Kasumi-1 (cell line): ENCODE measurements at regions not wholly inside any gene's neighbourhood (a gene's known extent, or its start where the extent isn't known, plus 50 kb on each side); places are given as distances from the start of the nearest gene placed in this dataset.

Source experiments
- DNase-seq, 2 experiments: peaks; one replicate each; lab custom pipeline; 2025; lab: John Stamatoyannopoulos, UW

GRCh38 chr6:41404182-41404845 lies 68.9 kb downstream of the NCR2 start:
- no peak for DNase-seq

GRCh38 chr6:41405941-41406727 lies 70.7 kb downstream of the NCR2 start:
- DNase-seq: no peak

GRCh38 chr6:41406728-41407489 lies 71.5 kb downstream of the NCR2 start:
- no peak for DNase-seq

GRCh38 chr6:41408576-41408975 lies 73.2 kb downstream of the NCR2 start:
- DNase-seq: no peak

- DNase-seq: no peak
Observed at GRCh38 chr6:41408982-41409381, 73.6 kb downstream of the NCR2 start.

GRCh38 chr6:41409489-41409888 lies 74.1 kb downstream of the NCR2 start:
- no peak for DNase-seq

GRCh38 chr6:41411961-41412360 lies 76.6 kb downstream of the NCR2 start:
- DNase-seq: no peak

- no peak for DNase-seq
Observed at GRCh38 chr6:41413250-41413649, 77.8 kb downstream of the NCR2 start.

GRCh38 chr6:41416501-41416837 lies 81.1 kb downstream of the NCR2 start:
- no peak for DNase-seq

- DNase-seq: no peak
Observed at GRCh38 chr6:41418741-41419140, 83.3 kb downstream of the NCR2 start.

GRCh38 chr6:41419385-41419784 lies 84.0 kb downstream of the NCR2 start:
- no peak for DNase-seq

- DNase-seq: no peak
Observed at GRCh38 chr6:41420186-41420585, 84.8 kb downstream of the NCR2 start.

- DNase-seq: no peak
Observed at GRCh38 chr6:41422161-41422560, 86.8 kb downstream of the NCR2 start.

GRCh38 chr6:41423002-41423401 lies 87.6 kb downstream of the NCR2 start:
- no peak for DNase-seq

GRCh38 chr6:41424370-41425058 lies 89.1 kb downstream of the NCR2 start:
- peak; percentile 69 to 72 for DNase-seq

- DNase-seq: no peak
Observed at GRCh38 chr6:41425511-41425910, 90.1 kb downstream of the NCR2 start.

GRCh38 chr6:41426438-41426851 lies 91.0 kb downstream of the NCR2 start:
- peak in 1 of 2 experiments; percentile 10 for DNase-seq

GRCh38 chr6:41426888-41427641 lies 91.7 kb downstream of the NCR2 start:
- DNase-seq: no peak

- no peak for DNase-seq
Observed at GRCh38 chr6:41427642-41428335, 92.4 kb downstream of the NCR2 start.

GRCh38 chr6:41428336-41428995 lies 93.1 kb downstream of the NCR2 start:
- no peak for DNase-seq
